Mammary epithelial cell (primary cell): ENCODE measurements at regions not wholly inside any gene's neighbourhood (a gene's known extent, or its start where the extent isn't known, plus 50 kb on each side); places are given as distances from the start of the nearest gene placed in this dataset.

Experiments
- CTCF ChIP-seq, 2 donors: IDR thresholded peaks in 1 of 2; conservative IDR thresholded peaks in 1 of 2; 2 replicates each; pipeline ENCODE4 v1.5.1; 2011 to 2012; ENCODE audit warnings: inconsistent platforms in 2 of 2, low read length in 2 of 2, mild to moderate bottlenecking in 2 of 2, control low read depth in 1 of 2, low read depth in 1 of 2; ENCODE audit not compliant: insufficient read depth in 1 of 2; ENCODE audit errors: extremely low read depth in 1 of 2
- EZH2 ChIP-seq: IDR thresholded peaks from 2 replicates; pipeline ENCODE4 v1.6.1; 2012; ENCODE audit warnings: low read length, inconsistent platforms, borderline replicate concordance

DNA sequence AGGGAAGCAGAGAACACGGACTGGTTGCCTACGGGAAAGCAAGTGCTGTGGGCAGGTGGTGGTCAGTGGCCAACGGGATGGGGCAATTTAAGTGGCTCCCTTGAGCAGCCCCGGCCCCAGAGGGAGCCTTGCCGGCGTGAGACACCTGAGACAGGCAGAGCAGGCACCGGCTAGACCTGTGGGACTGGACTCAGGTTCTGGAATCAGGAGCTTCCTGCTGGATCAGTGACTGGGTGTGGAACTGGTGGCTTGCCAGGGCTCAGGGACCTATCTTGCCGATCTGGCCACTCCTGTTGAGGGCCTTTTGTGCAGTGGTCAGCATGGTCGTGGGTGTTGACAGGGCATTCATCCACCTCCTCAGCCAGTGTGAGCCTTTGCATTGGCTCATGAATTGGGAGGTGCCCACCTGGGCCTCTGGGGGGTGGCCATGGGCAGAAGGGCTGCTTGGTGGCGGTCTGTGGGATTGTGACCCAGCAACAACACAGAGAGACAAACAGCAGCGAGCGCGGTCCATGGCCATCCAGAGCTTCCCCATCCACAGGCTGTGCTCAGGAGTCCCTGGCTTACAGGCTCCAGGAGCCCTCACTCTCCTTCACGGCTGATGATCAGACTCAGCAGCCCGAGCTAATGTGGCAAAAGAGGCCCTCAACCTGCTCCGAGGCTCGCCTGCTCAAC is 85.4 kb upstream of the ZNF516 start:
- TF ChIP-seq EZH2: no peak
- TF ChIP-seq CTCF (conservative IDR thresholded peaks at IDR 0.05 in 1 of 2, IDR thresholded peaks at IDR 0.05 in 1 of 2; ENCODE audit: extremely low read depth in 1 of 2, insufficient read depth in 1 of 2, low read depth in 1 of 2, low read length in 2 of 2): no peak
